ENCODE measurements at regions not wholly inside any gene's neighbourhood (a gene's known extent, or its start where the extent isn't known, plus 50 kb on each side); places are given as distances from the start of the nearest gene placed in this dataset.

GRCh38 chr6:54632984-54633565 is 213.5 kb upstream of the FAM83B start:
- Histone ChIP-seq H3K9me3 (no peaks in the 10 kb centered on the region), H3K4me1 (peaks cover 5% of the 10 kb centered on the region), H3K27ac (no peak overlapping the region), H3K4me3 (no peak overlapping the region), H3K27me3 (no peaks in the 10 kb centered on the region), H3K36me3 (replicated peaks in 1 of 2; ENCODE audit: insufficient read depth in 1 of 2, low read depth in 2 of 2) (no peaks in the 10 kb centered on the region)
- no peak for TF ChIP-seq POLR2A (IDR thresholded peaks at IDR 0.05)
- TF ChIP-seq, protein P1, sequence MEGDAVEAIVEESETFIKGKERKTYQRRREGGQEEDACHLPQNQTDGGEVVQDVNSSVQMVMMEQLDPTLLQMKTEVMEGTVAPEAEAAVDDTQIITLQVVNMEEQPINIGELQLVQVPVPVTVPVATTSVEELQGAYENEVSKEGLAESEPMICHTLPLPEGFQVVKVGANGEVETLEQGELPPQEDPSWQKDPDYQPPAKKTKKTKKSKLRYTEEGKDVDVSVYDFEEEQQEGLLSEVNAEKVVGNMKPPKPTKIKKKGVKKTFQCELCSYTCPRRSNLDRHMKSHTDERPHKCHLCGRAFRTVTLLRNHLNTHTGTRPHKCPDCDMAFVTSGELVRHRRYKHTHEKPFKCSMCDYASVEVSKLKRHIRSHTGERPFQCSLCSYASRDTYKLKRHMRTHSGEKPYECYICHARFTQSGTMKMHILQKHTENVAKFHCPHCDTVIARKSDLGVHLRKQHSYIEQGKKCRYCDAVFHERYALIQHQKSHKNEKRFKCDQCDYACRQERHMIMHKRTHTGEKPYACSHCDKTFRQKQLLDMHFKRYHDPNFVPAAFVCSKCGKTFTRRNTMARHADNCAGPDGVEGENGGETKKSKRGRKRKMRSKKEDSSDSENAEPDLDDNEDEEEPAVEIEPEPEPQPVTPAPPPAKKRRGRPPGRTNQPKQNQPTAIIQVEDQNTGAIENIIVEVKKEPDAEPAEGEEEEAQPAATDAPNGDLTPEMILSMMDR (IDR thresholded peaks at IDR 0.05), result no peak
- WGBS, 2 donors, result 63 to 64% methylated on average over 2 of the region's 2 CpGs
- intact Hi-C loops (cut with DNase I), result no loop called here
- no peak for ATAC-seq
- no peak for DNase-seq

DNA sequence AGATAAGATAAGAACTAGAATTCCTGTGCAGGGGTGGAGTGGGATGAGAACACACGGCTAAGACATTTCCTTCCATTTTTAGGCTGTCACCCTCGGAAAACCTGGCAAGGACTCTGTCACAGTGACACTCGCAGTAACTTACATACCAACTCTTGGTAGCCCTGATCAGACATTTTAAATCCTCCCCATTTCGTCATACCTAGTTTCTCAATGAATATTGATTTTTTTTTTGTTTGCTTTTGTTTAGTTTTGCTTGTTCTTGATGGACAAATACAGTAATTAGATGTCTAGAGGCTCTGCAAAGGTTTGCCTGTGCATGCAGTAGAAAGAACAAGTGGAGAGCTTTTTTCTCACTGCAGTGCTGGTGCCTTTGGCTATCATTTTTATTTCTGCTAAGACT is 213.0 kb upstream of the FAM83B start:
- intact Hi-C loops (cut with DNase I), result no loop called here
- H3K4me1 ChIP-seq, result peaks cover 5% of the 10 kb centered on the region
- ATAC-seq (no peak), DNase-seq (no peak)
- H3K9me3 ChIP-seq, result no peaks in the 10 kb centered on the region
- WGBS, 2 donors, result 10 to 24% methylated on average over 4 of the region's 4 CpGs
- no peak overlapping the region for H3K4me3 ChIP-seq
- no peak for TF ChIP-seq POLR2A (IDR thresholded peaks at IDR 0.05)
- TF ChIP-seq, protein P1 (IDR thresholded peaks at IDR 0.05), result no peak
- H3K27me3 ChIP-seq, result no peaks in the 10 kb centered on the region
- H3K27ac ChIP-seq, result no peak overlapping the region
- no peaks in the 10 kb centered on the region for H3K36me3 ChIP-seq (replicated peaks in 1 of 2; ENCODE audit: insufficient read depth in 1 of 2, low read depth in 2 of 2)

DNA sequence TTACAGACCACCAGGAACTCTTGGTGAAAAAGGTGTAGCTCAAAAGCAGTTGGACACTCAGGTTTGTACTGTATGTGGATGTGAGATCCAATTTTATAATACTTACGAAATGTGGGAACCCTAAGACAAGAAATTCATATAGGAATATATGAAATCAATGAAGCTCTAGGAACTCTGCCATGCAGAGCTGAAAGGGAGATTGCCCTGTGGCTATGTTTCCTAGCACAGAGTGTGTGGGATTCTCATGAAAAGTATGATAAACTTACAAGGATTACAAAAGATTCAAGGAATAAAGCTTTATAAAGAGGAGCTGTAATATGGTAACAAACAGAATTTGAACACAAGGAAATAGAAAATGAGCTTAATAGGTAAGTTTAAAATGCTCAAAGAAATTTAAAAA is 205.7 kb upstream of the FAM83B start:
- Histone ChIP-seq H3K4me1 (no peaks in the 10 kb centered on the region), H3K4me3 (no peak overlapping the region), H3K27me3 (no peaks in the 10 kb centered on the region), H3K36me3 (replicated peaks in 1 of 2; ENCODE audit: insufficient read depth in 1 of 2, low read depth in 2 of 2) (no peaks in the 10 kb centered on the region), H3K27ac (no peak overlapping the region), H3K9me3 (no peaks in the 10 kb centered on the region)
- no peak for DNase-seq
- TF ChIP-seq POLR2A (IDR thresholded peaks at IDR 0.05), result no peak
- TF ChIP-seq, protein P1 (IDR thresholded peaks at IDR 0.05), result no peak
- intact Hi-C loops (cut with DNase I), result no loop called here
- WGBS, 2 donors, result 51 to 79% methylated on average over 1 of the region's 1 CpG
- no peak for ATAC-seq

DNA sequence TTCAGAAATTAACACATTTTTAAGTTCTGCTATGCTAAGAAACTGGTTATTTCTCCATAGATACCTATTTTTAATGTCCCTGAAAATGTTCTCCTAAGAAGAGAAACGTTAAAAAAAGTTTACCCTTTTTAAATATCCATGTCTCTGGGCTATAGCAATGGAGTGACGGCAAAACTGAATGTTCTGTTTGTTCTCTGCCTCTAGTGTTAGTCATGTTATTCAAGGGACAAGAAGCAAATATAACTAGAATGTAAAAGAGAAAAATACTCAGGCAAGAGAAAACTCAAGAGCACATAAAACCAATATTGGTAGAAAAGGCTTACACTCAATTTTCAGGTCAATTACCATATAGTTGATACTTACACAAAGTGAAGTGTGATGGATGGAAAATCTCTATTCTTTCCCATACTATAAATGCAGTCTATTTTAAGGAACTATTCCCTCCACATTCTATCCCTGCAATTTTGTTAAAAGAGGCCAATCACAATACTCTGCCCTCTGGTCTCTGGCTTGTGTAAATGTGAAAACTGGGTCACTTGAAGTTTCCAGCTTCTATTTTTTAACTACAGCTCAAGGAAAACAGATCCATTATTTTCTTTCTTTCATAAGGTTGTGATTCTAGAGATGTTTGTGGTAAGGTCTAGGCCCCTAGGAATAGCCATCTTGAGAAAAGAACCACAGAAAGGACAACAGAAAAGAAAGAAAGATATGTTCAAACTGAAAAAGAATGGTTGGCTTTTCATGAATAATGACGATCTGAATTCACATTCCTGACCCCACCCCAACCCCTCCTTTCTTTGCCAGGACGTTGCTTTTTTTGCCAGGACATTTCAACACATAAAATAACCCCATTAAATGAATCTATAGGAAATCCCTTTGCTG is 200.3 kb upstream of the FAM83B start:
- ATAC-seq (no peak), DNase-seq (no peak)
- WGBS, 2 donors, result 35 to 36% methylated on average over 4 of the region's 4 CpGs
- Histone ChIP-seq H3K4me1 (no peaks in the 10 kb centered on the region), H3K27ac (no peak overlapping the region), H3K36me3 (replicated peaks in 1 of 2; ENCODE audit: insufficient read depth in 1 of 2, low read depth in 2 of 2) (no peaks in the 10 kb centered on the region), H3K9me3 (no peaks in the 10 kb centered on the region), H3K27me3 (no peaks in the 10 kb centered on the region), H3K4me3 (no peak overlapping the region)
- no peak for TF ChIP-seq POLR2A (IDR thresholded peaks at IDR 0.05)
- TF ChIP-seq, protein P1 (IDR thresholded peaks at IDR 0.05), result no peak
- intact Hi-C loops (cut with DNase I), result no loop called here

Data from body of pancreas (tissue), 4 donors.